ENCODE measurements at regions not wholly inside any gene's neighbourhood (a gene's known extent, or its start where the extent isn't known, plus 50 kb on each side); places are given as distances from the start of the nearest gene placed in this dataset.

DNA sequence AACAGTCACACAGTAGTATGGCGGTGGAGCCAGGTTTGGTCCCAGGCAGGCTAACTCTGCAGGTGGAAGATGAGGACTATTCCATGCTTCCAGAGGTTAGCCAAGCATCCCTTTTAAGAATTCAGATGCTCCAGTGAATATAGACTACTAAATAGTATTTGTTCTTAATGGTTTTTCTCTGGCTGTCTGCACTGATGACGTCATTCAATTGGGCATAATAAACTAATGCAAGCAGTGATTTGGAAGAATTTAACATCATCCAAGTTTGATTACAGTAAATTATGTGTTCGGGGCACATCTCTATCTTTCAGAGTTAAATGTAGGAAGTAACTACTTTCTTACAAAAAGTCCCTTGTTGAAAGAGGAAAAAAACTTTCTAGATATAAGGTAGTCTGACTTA lies 78.8 kb upstream of the RND3 start:
- TF ChIP-seq CTCF (IDR thresholded peaks at IDR 0.05) (no peak), POLR2A (IDR thresholded peaks at IDR 0.05) (no peak)

Data from esophagus squamous epithelium (tissue), 4 donors.